ENCODE measurements at regions not wholly inside any gene's neighbourhood (a gene's known extent, or its start where the extent isn't known, plus 50 kb on each side); places are given as distances from the start of the nearest gene placed in this dataset.

GRCh38 chr9:71620746-71621145, 147.6 kb downstream of the CEMIP2 start:
- Histone ChIP-seq H4K20me1 (ENCODE audit: control insufficient read depth, insufficient read depth, low read depth, low read length) (no peaks in the 10 kb centered on the region), H3K79me2 (ENCODE audit: control insufficient read depth, low read length) (no peaks in the 10 kb centered on the region), H3K4me3 (ENCODE audit: low read length) (no peak overlapping the region), H3K9me2 (replicated peaks; ENCODE audit: control insufficient read depth, low read length) (no peaks in the 10 kb centered on the region), H3F3A (ENCODE audit: control insufficient read depth, insufficient read depth) (no peaks in the 10 kb centered on the region), H3K27ac (ENCODE audit: low read depth, low read length) (no peak overlapping the region), H3K27me3 (ENCODE audit: control insufficient read depth, low read length) (no peaks in the 10 kb centered on the region), H3K9me3 (ENCODE audit: control insufficient read depth, insufficient read depth, low read length) (no peaks in the 10 kb centered on the region), H3K4me2 (ENCODE audit: low read length) (no peak overlapping the region), H3K36me3 (ENCODE audit: control insufficient read depth, low read length) (no peaks in the 10 kb centered on the region), H3K4me1 (ENCODE audit: control insufficient read depth, low read length) (no peaks in the 10 kb centered on the region)
- TF ChIP-seq EZH2phosphoT487 (IDR thresholded peaks at IDR 0.05; ENCODE audit: borderline replicate concordance, low read length): no peak
- TF ChIP-seq CTCF (IDR thresholded peaks at IDR 0.05; ENCODE audit: low read depth, low read length, poor library complexity, severe bottlenecking): no peak

GRCh38 chr9:71620331-71620730, 148.0 kb downstream of the CEMIP2 start:
- Histone ChIP-seq H3F3A (ENCODE audit: control insufficient read depth, insufficient read depth) (no peaks in the 10 kb centered on the region), H4K20me1 (ENCODE audit: control insufficient read depth, insufficient read depth, low read depth, low read length) (no peaks in the 10 kb centered on the region), H3K27ac (ENCODE audit: low read depth, low read length) (no peak overlapping the region), H3K79me2 (ENCODE audit: control insufficient read depth, low read length) (no peaks in the 10 kb centered on the region), H3K9me2 (replicated peaks; ENCODE audit: control insufficient read depth, low read length) (no peaks in the 10 kb centered on the region), H3K4me2 (ENCODE audit: low read length) (no peak overlapping the region), H3K36me3 (ENCODE audit: control insufficient read depth, low read length) (no peaks in the 10 kb centered on the region), H3K4me1 (ENCODE audit: control insufficient read depth, low read length) (no peaks in the 10 kb centered on the region), H3K9me3 (ENCODE audit: control insufficient read depth, insufficient read depth, low read length) (no peaks in the 10 kb centered on the region), H3K27me3 (ENCODE audit: control insufficient read depth, low read length) (no peaks in the 10 kb centered on the region), H3K4me3 (ENCODE audit: low read length) (no peak overlapping the region)
- TF ChIP-seq CTCF (IDR thresholded peaks at IDR 0.05; ENCODE audit: low read depth, low read length, poor library complexity, severe bottlenecking) (no peak), EZH2phosphoT487 (IDR thresholded peaks at IDR 0.05; ENCODE audit: borderline replicate concordance, low read length) (no peak)

- Histone ChIP-seq H3K36me3 (ENCODE audit: control insufficient read depth, low read length) (no peaks in the 10 kb centered on the region), H3K4me2 (ENCODE audit: low read length) (no peak overlapping the region), H3K27me3 (ENCODE audit: control insufficient read depth, low read length) (no peaks in the 10 kb centered on the region), H4K20me1 (ENCODE audit: control insufficient read depth, insufficient read depth, low read depth, low read length) (no peaks in the 10 kb centered on the region), H3K4me3 (ENCODE audit: low read length) (no peak overlapping the region), H3F3A (ENCODE audit: control insufficient read depth, insufficient read depth) (no peaks in the 10 kb centered on the region), H3K4me1 (ENCODE audit: control insufficient read depth, low read length) (no peaks in the 10 kb centered on the region), H3K9me3 (ENCODE audit: control insufficient read depth, insufficient read depth, low read length) (no peaks in the 10 kb centered on the region), H3K27ac (ENCODE audit: low read depth, low read length) (no peak overlapping the region), H3K9me2 (replicated peaks; ENCODE audit: control insufficient read depth, low read length) (no peaks in the 10 kb centered on the region), H3K79me2 (ENCODE audit: control insufficient read depth, low read length) (no peaks in the 10 kb centered on the region)
- no peak for TF ChIP-seq CTCF (IDR thresholded peaks at IDR 0.05; ENCODE audit: low read depth, low read length, poor library complexity, severe bottlenecking)
- TF ChIP-seq EZH2phosphoT487 (IDR thresholded peaks at IDR 0.05; ENCODE audit: borderline replicate concordance, low read length): no peak
Observed at GRCh38 chr9:71619926-71620325, 148.4 kb downstream of the CEMIP2 start.
